ENCODE measurements at regions not wholly inside any gene's neighbourhood (a gene's known extent, or its start where the extent isn't known, plus 50 kb on each side); places are given as distances from the start of the nearest gene placed in this dataset.

GRCh38 chr13:99827011-99827772 is 144.4 kb downstream of the ZIC5 start:
- no peak for DNase-seq (ENCODE audit: low spot score)

- no peak for DNase-seq (ENCODE audit: low spot score)
Observed at GRCh38 chr13:99823961-99824360, 147.6 kb downstream of the ZIC5 start.

GRCh38 chr13:99822820-99823219 is 148.7 kb downstream of the ZIC5 start:
- DNase-seq (ENCODE audit: low spot score): no peak

- DNase-seq (ENCODE audit: low spot score): no peak
Observed at GRCh38 chr13:99821741-99822140, 149.8 kb downstream of the ZIC5 start.

DNA sequence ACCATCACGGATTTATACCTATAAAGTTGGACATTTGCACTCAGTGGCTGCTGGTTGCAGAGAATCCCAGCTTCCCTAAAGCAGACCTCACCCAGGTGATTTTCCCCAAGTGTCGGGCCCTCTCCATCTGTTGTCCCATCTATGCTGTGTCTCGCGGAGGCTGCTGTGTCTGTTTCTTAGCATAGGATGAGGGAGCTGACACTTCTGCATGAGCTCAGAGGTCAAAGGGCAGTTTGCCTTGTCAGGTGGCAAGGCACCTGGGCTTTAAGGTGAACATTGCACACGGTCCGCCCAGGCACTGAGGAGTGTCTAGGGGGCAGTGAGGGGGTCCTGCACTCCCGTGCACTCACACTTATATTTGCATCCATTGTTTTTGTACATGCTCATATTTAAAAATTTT is 151.6 kb downstream of the ZIC5 start:
- no peak for DNase-seq (ENCODE audit: low spot score)

DNA sequence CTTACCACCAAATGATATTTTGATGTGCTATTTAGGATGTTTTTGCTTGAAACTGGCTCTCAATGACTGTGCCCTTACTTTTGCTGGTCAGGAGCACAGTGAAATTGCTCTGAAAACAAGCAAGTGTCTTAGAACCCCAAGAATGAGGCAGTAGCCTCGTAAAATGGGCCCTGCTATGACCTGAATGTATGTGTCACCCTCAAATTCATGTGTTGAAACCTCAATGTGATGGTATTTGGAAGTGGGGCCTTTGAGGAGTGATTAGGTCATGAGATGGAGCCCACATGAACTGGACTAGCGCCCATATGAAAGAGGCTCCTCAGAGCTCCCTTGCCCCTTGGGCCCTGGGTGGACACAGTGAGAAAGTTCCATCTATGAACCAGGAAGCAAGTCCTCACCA is 155.2 kb downstream of the ZIC5 start:
- no peak for DNase-seq (ENCODE audit: low spot score)

- DNase-seq (ENCODE audit: low spot score): no peak
Observed at GRCh38 chr13:99813336-99814095, 158.1 kb downstream of the ZIC5 start.

DNA sequence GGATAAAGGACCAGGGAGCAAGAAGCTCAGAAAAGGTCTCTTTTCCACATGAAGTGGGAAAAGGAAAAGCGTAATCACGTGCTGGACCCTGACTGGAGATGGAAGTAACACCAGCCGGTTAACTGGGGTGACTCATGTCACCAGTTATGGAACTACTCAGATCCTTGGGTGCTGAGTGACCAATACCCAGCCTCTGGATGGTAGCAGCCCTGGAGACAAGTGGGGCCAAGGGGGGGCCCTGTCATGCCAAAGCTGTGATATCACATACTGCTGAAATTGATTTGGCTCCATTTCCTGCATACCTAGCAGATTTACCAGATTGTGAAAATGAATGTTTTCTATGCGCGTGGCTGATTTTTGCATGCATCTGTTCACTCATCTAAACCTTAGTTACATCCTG is 158.9 kb downstream of the ZIC5 start:
- no peak for DNase-seq (ENCODE audit: low spot score)

GRCh38 chr13:99811067-99811700 is 160.4 kb downstream of the ZIC5 start:
- DNase-seq (ENCODE audit: low spot score): no peak

DNA sequence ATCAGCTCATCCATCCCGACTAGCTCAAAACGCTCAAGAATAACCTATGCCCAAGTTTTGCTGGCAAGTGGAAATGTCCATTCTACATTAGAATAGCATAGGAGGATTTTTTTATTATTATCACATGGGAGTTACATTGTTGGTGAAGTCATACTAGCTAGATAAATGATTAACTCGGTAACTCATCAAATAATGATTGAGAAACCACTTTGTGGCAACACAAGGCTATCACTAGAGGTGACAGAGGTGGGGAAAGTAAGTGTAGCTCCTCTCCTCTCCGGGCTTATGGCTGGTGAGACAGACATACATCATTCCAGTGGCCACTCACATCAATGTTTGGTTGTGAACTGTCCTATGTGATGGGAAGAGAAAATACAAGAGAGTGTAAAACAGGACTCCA is 161.6 kb downstream of the ZIC5 start:
- no peak for DNase-seq (ENCODE audit: low spot score)

DNA sequence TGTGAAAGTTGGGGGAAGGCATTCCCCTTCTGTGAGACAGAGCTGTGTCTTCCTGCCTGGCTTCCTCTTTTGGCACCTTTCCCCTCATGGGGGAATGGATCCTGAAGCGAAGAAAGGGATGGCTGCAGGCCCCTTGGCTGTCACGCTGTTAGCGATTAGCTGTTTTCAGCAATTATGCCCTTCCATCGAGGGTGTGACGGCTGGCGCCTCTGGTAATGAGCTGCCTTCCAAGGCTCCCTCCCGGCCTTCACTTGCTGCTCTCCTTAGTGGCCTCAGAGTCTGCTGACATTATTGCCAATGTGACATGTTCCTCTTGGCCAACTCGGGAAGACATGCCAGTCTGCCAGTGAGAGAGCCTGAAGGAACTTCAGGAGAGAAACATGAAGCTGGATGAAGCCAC is 162.1 kb downstream of the ZIC5 start:
- no peak for DNase-seq (ENCODE audit: low spot score)

GRCh38 chr13:99808786-99809185 is 162.8 kb downstream of the ZIC5 start:
- DNase-seq (ENCODE audit: low spot score): no peak

- no peak for DNase-seq (ENCODE audit: low spot score)
Observed at GRCh38 chr13:99806671-99807070, 164.9 kb downstream of the ZIC5 start.

- DNase-seq (ENCODE audit: low spot score): no peak
Observed at GRCh38 chr13:99805361-99805760, 166.2 kb downstream of the ZIC5 start.

DNA sequence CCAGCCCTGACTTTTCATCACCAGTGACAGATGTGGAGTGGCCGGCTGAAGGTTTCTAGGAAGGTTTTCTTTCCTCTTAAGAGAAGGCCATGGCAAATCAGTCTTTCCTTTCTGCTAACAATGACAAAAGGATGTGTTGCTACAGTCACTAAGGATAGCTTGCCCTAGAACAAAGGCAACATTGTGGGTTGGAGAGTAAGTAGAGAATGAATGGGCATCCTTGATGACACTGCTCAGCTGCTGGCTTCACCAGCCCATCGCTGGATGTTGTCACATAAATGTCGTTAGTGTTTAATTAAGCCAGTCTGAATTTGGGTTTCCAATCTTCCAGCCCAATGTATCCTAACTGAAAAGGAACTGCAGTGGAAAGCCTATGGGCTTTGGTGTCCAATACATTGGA is 168.4 kb downstream of the ZIC5 start:
- DNase-seq (ENCODE audit: low spot score): no peak

GRCh38 chr13:99802416-99802815 is 169.2 kb downstream of the ZIC5 start:
- DNase-seq (ENCODE audit: low spot score): no peak

DNA sequence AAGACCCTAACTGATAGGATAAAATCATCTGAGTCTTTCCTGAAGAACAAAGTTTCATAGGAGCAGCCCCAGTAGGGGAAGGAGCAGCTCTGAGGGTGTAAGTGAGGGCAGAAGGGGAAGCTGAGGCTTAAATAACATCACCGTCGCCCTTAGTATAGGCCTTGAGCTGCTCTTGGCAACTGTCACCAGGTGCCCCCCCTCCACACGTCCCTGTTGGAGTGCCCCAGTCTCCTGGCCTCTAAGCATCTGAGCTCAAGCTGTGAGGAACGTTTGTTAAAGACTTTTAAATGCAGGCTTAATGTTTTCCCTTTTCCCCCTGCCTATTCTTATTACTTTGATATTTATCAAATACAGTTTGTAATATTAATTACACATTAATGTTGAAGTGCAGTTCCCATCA is 170.6 kb downstream of the ZIC5 start:
- no peak for DNase-seq (ENCODE audit: low spot score)

DNA sequence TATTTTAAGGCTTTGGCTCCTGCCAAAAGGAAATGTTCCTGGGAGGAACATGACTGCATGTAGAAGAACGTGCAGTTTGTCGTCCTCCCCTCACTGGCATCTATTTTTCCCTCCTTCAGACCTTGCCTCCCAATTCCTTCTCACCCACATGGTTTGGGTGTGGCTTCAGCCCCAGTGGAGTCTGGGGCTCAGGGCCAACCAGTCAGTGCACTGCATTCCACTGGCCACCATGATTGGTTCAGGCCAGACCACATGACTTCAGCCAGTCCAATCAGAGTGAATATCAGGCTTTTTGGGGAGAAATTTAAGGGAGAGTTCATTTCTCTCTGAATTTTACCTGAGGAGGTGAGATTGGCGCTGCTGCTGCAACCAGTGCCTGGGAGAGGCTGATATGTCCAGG is 171.6 kb downstream of the ZIC5 start:
- no peak for DNase-seq (ENCODE audit: low spot score)

- DNase-seq (ENCODE audit: low spot score): no peak
Observed at GRCh38 chr13:99798756-99799155, 172.8 kb downstream of the ZIC5 start.

- DNase-seq (ENCODE audit: low spot score): no peak
Observed at GRCh38 chr13:99797691-99798090, 173.9 kb downstream of the ZIC5 start.

DNA sequence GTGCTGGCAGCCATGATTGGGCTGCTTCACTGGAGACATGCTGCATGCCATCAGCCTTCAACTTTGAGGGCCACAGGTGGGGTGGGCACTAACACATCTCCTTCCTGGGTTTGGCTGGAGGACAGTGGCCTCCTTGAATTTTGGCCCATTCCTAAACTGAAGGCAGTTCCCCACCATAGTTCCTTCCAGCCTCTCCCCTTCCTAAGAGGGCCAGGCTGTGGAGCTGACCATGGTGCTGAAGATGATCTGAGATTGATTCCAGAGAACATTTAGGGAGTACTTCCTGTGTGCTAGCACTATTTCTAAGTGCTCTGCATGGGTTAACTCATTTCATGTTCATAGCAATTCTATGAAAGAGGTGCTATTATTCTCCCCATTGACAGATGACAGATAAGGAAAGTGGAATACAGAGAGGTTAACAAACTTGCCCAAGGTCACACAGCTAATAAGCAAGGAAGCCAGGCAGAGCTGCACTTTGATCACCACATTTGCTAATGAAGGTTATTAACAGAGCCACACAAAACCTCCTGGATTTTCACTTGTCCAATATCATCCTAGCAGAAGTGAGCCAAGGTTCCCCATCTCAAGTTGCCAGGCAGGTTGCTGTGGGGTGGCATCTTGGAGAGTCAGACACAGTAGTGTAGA is 175.3 kb downstream of the ZIC5 start:
- DNase-seq (ENCODE audit: low spot score): peak; percentile 60

Data from HT-29 (cell line).